ENCODE measurements at regions not wholly inside any gene's neighbourhood (a gene's known extent, or its start where the extent isn't known, plus 50 kb on each side); places are given as distances from the start of the nearest gene placed in this dataset.

GRCh38 chr13:62061751-62062150, 646.1 kb upstream of the PCDH20 start:
- H3K4me3 ChIP-seq (ENCODE audit: low read length) = no peak overlapping the region
- no peaks in the 10 kb centered on the region for H4K20me1 ChIP-seq (ENCODE audit: control insufficient read depth, insufficient read depth, low read depth, low read length)
- H3K4me2 ChIP-seq (ENCODE audit: low read length) = no peak overlapping the region
- H3K4me1 ChIP-seq (ENCODE audit: control insufficient read depth, low read length) = no peaks in the 10 kb centered on the region
- H3K36me3 ChIP-seq (ENCODE audit: control insufficient read depth, low read length) = no peaks in the 10 kb centered on the region
- no peak for TF ChIP-seq CTCF (IDR thresholded peaks at IDR 0.05; ENCODE audit: low read depth, low read length, poor library complexity, severe bottlenecking)
- TF ChIP-seq EZH2phosphoT487 (IDR thresholded peaks at IDR 0.05; ENCODE audit: borderline replicate concordance, low read length) = no peak
- no peaks in the 10 kb centered on the region for H3F3A ChIP-seq (ENCODE audit: control insufficient read depth, insufficient read depth)
- no peaks in the 10 kb centered on the region for H3K9me3 ChIP-seq (ENCODE audit: control insufficient read depth, insufficient read depth, low read length)
- H3K27me3 ChIP-seq (ENCODE audit: control insufficient read depth, low read length) = no peaks in the 10 kb centered on the region
- H3K79me2 ChIP-seq (ENCODE audit: control insufficient read depth, low read length) = no peaks in the 10 kb centered on the region
- no peaks in the 10 kb centered on the region for H3K9me2 ChIP-seq (replicated peaks; ENCODE audit: control insufficient read depth, low read length)
- H3K27ac ChIP-seq (ENCODE audit: low read depth, low read length) = no peak overlapping the region

GRCh38 chr13:62060570-62060969, 644.9 kb upstream of the PCDH20 start:
- Histone ChIP-seq H3F3A (ENCODE audit: control insufficient read depth, insufficient read depth) (no peaks in the 10 kb centered on the region), H3K9me3 (ENCODE audit: control insufficient read depth, insufficient read depth, low read length) (no peaks in the 10 kb centered on the region), H3K27me3 (ENCODE audit: control insufficient read depth, low read length) (no peaks in the 10 kb centered on the region), H3K4me2 (ENCODE audit: low read length) (no peak overlapping the region), H3K4me1 (ENCODE audit: control insufficient read depth, low read length) (no peaks in the 10 kb centered on the region), H3K36me3 (ENCODE audit: control insufficient read depth, low read length) (no peaks in the 10 kb centered on the region), H3K9me2 (replicated peaks; ENCODE audit: control insufficient read depth, low read length) (no peaks in the 10 kb centered on the region), H3K27ac (ENCODE audit: low read depth, low read length) (no peak overlapping the region), H3K4me3 (ENCODE audit: low read length) (no peak overlapping the region), H4K20me1 (ENCODE audit: control insufficient read depth, insufficient read depth, low read depth, low read length) (no peaks in the 10 kb centered on the region), H3K79me2 (ENCODE audit: control insufficient read depth, low read length) (no peaks in the 10 kb centered on the region)
- TF ChIP-seq CTCF (IDR thresholded peaks at IDR 0.05; ENCODE audit: low read depth, low read length, poor library complexity, severe bottlenecking) (no peak), EZH2phosphoT487 (IDR thresholded peaks at IDR 0.05; ENCODE audit: borderline replicate concordance, low read length) (no peak)

- TF ChIP-seq CTCF (IDR thresholded peaks at IDR 0.05; ENCODE audit: low read depth, low read length, poor library complexity, severe bottlenecking) (no peak), EZH2phosphoT487 (IDR thresholded peaks at IDR 0.05; ENCODE audit: borderline replicate concordance, low read length) (no peak)
- H4K20me1 ChIP-seq (ENCODE audit: control insufficient read depth, insufficient read depth, low read depth, low read length) = no peaks in the 10 kb centered on the region
- H3K9me2 ChIP-seq (replicated peaks; ENCODE audit: control insufficient read depth, low read length) = no peaks in the 10 kb centered on the region
Measured at GRCh38 chr13:62057286-62057685, 641.6 kb upstream of the PCDH20 start.

GRCh38 chr13:62049992-62050391, 634.3 kb upstream of the PCDH20 start:
- Histone ChIP-seq H4K20me1 (ENCODE audit: control insufficient read depth, insufficient read depth, low read depth, low read length) (no peaks in the 10 kb centered on the region), H3K79me2 (ENCODE audit: control insufficient read depth, low read length) (no peaks in the 10 kb centered on the region), H3K4me1 (ENCODE audit: control insufficient read depth, low read length) (no peaks in the 10 kb centered on the region), H3K9me2 (replicated peaks; ENCODE audit: control insufficient read depth, low read length) (no peaks in the 10 kb centered on the region), H3K27me3 (ENCODE audit: control insufficient read depth, low read length) (no peaks in the 10 kb centered on the region), H3K4me2 (ENCODE audit: low read length) (no peak overlapping the region), H3K9me3 (ENCODE audit: control insufficient read depth, insufficient read depth, low read length) (peaks cover 5% of the 10 kb centered on the region; the same call in 1 of the 2 replicates), H3K27ac (ENCODE audit: low read depth, low read length) (no peak overlapping the region), H3F3A (ENCODE audit: control insufficient read depth, insufficient read depth) (no peaks in the 10 kb centered on the region), H3K36me3 (ENCODE audit: control insufficient read depth, low read length) (no peaks in the 10 kb centered on the region), H3K4me3 (ENCODE audit: low read length) (no peak overlapping the region)
- no peak for TF ChIP-seq CTCF (IDR thresholded peaks at IDR 0.05; ENCODE audit: low read depth, low read length, poor library complexity, severe bottlenecking)
- TF ChIP-seq EZH2phosphoT487 (IDR thresholded peaks at IDR 0.05; ENCODE audit: borderline replicate concordance, low read length) = no peak

More at GRCh38 chr13:62057286-62057685, 641.6 kb upstream of the PCDH20 start:
- Histone ChIP-seq H3F3A (ENCODE audit: control insufficient read depth, insufficient read depth) (no peaks in the 10 kb centered on the region), H3K27ac (ENCODE audit: low read depth, low read length) (no peak overlapping the region), H3K36me3 (ENCODE audit: control insufficient read depth, low read length) (no peaks in the 10 kb centered on the region), H3K4me1 (ENCODE audit: control insufficient read depth, low read length) (no peaks in the 10 kb centered on the region), H3K27me3 (ENCODE audit: control insufficient read depth, low read length) (no peaks in the 10 kb centered on the region), H3K4me3 (ENCODE audit: low read length) (no peak overlapping the region), H3K79me2 (ENCODE audit: control insufficient read depth, low read length) (no peaks in the 10 kb centered on the region), H3K4me2 (ENCODE audit: low read length) (no peak overlapping the region), H3K9me3 (ENCODE audit: control insufficient read depth, insufficient read depth, low read length) (peaks cover 3% of the 10 kb centered on the region; the same call in 1 of the 2 replicates)
